ENCODE measurements at regions not wholly inside any gene's neighbourhood (a gene's known extent, or its start where the extent isn't known, plus 50 kb on each side); places are given as distances from the start of the nearest gene placed in this dataset.

DNA sequence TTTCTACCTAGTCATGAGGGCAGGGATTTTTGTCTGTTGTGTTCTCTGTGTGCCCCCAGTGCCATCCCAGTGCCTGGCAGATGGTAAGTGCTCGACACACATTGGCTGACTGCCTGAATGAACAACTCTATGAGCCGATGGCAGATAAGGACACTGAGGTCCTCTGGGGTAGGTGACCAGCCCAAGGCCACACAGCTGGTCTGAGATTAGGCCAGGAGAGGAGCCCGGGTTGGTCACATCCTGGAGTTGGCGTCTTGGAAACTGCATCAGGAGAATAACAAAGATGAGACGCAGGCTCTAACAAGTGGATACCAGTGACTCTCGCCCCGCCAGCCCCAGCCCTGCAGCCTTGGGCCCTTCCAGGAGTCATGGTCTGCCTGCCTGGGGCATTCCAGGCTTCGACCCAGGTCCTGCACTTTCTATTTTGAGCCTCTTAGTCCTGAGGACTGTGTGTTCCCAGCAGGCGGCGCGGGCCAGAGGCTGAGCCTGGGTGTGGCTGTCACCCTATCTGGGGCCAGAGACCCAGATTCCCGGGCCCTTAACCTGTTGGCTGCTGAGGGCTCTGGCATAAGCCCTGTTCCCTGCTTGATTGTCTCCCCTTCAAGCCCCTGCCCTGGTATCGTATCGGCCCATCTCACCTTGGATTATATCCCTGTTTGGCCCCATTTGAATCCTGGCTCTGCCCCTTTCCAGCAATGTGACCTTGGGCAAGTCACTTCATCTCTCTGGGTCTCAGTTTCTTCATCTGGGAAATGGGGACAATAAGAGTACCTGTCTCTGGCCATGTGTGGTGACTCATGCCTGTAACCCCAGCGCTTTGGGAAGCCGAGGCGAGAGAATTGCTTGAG lies 88.3 kb downstream of the CEBPB start (continued):
- TF ChIP-seq ATF1 (CRISPR knock-in tag; IDR thresholded peaks at IDR 0.05) (no peak), ATF1 (tag; IDR thresholded peaks at IDR 0.05) (peak; percentile 58; the same call in 1 of the 2 replicates), ZNF3 (CRISPR knock-in tag; IDR thresholded peaks at IDR 0.05) (no peak), RAD21 (CRISPR knock-in tag; conservative IDR thresholded peaks at IDR 0.05 in 1 of 2, IDR thresholded peaks at IDR 0.05 in 1 of 2) (peak; percentile 75 to 79), ID3 (CRISPR knock-in tag; IDR thresholded peaks at IDR 0.05) (no peak), ID3 (tag; IDR thresholded peaks at IDR 0.05) (peak; percentile 51; the same call in 1 of the 2 replicates), PYGO2 (tag; IDR thresholded peaks at IDR 0.05) (peak; percentile 61; the same call in 1 of the 2 replicates), KDM1A (IDR thresholded peaks at IDR 0.05) (peak; percentile 97 to 99), NR2C2 (CRISPR knock-in tag; IDR thresholded peaks at IDR 0.05) (no peak), NR2C2 (tag; IDR thresholded peaks at IDR 0.05) (peak; percentile 37; the same call in 1 of the 2 replicates), NFXL1 (CRISPR knock-in tag; IDR thresholded peaks at IDR 0.05) (no peak), SP1 (CRISPR knock-in tag; IDR thresholded peaks at IDR 0.05) (peak; percentile 75), LARP7 (IDR thresholded peaks at IDR 0.05) (no peak), SRSF3 (IDR thresholded peaks at IDR 0.05; ENCODE audit: insufficient read depth, low read length) (no peak), XRCC5 (IDR thresholded peaks at IDR 0.05; ENCODE audit: low read depth, low read length) (peak; percentile 70; the same call in 1 of the 2 replicates), TAF1 (IDR thresholded peaks at IDR 0.05; ENCODE audit: control insufficient read depth, extremely low read depth, insufficient read depth, low read length, severe bottlenecking) (no peak), BDP1 (IDR thresholded peaks at IDR 0.05; ENCODE audit: insufficient read depth, insufficient read length) (no peak), IRF2 (CRISPR knock-in tag; IDR thresholded peaks at IDR 0.05) (no peak), MAZ (CRISPR knock-in tag; conservative IDR thresholded peaks at IDR 0.05 in 1 of 2, IDR thresholded peaks at IDR 0.05 in 1 of 2) (0 out of 4 replicates have a peak, but pooled peaks of 1 of the 2 experiments have one; percentile 34), FOXA3 (CRISPR knock-in tag; conservative IDR thresholded peaks at IDR 0.05 in 1 of 2, IDR thresholded peaks at IDR 0.05 in 1 of 2) (peak in 1 of 2 experiments; percentile 43; a peak in 1 of 4 replicates), ZNF436 (CRISPR knock-in tag; IDR thresholded peaks at IDR 0.05) (no peak), TAF9B (IDR thresholded peaks at IDR 0.05; ENCODE audit: partially characterized antibody) (no peak)
- TF ChIP-seq, protein P1, sequence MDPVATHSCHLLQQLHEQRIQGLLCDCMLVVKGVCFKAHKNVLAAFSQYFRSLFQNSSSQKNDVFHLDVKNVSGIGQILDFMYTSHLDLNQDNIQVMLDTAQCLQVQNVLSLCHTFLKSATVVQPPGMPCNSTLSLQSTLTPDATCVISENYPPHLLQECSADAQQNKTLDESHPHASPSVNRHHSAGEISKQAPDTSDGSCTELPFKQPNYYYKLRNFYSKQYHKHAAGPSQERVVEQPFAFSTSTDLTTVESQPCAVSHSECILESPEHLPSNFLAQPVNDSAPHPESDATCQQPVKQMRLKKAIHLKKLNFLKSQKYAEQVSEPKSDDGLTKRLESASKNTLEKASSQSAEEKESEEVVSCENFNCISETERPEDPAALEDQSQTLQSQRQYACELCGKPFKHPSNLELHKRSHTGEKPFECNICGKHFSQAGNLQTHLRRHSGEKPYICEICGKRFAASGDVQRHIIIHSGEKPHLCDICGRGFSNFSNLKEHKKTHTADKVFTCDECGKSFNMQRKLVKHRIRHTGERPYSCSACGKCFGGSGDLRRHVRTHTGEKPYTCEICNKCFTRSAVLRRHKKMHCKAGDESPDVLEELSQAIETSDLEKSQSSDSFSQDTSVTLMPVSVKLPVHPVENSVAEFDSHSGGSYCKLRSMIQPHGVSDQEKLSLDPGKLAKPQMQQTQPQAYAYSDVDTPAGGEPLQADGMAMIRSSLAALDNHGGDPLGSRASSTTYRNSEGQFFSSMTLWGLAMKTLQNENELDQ (CRISPR knock-in tag; IDR thresholded peaks at IDR 0.05; ENCODE audit: borderline replicate concordance): no peak
- TF ChIP-seq, protein P2, sequence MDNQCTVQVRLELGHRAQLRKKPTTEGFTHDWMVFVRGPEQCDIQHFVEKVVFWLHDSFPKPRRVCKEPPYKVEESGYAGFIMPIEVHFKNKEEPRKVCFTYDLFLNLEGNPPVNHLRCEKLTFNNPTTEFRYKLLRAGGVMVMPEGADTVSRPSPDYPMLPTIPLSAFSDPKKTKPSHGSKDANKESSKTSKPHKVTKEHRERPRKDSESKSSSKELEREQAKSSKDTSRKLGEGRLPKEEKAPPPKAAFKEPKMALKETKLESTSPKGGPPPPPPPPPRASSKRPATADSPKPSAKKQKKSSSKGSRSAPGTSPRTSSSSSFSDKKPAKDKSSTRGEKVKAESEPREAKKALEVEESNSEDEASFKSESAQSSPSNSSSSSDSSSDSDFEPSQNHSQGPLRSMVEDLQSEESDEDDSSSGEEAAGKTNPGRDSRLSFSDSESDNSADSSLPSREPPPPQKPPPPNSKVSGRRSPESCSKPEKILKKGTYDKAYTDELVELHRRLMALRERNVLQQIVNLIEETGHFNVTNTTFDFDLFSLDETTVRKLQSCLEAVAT (IDR thresholded peaks at IDR 0.05): no peak

All from K562 (cell line).